Hepatocyte (in vitro differentiated cells): ENCODE measurements at regions not wholly inside any gene's neighbourhood (a gene's known extent, or its start where the extent isn't known, plus 50 kb on each side); places are given as distances from the start of the nearest gene placed in this dataset.

Experiments used
- EZH2phosphoT487 ChIP-seq: fragments of 200-600 bp; sonication (generic); IDR thresholded peaks from one replicate; pipeline ENCODE4 v1.6.1; 2018; ENCODE audit warnings: antibody characterized with exemption, mild to moderate bottlenecking, low read depth, moderate library complexity; ENCODE audit not compliant: unreplicated experiment, severe bottlenecking
- TF ChIP-seq, protein P1 (sequence below): fragments of 200-600 bp; sonication (generic); IDR thresholded peaks from 2 replicates; pipeline ENCODE4 v1.5.1; 2016; ENCODE audit warnings: antibody characterized with exemption, mild to moderate bottlenecking; ENCODE audit not compliant: poor library complexity

DNA sequence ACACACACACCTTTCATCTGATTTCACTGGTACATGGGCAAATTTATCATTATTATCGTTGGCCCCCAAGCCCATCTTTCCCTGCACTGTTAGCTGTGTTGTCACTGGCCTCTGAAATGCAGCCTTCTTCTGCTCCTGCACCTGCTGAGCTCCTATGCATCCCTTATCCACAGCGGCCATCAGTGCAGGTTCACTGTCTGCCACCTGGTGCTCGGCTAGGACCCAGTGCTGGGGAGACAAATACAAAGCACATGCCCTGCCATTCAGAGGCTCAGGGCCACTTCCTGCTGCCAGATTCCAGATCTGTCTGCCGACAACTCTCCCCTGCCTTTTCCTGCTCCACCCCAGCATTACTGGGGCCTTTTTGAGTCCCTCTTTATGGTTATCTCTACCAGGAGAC, 1205.4 kb downstream of the TBC1D22A start:
- TF ChIP-seq, protein P1, sequence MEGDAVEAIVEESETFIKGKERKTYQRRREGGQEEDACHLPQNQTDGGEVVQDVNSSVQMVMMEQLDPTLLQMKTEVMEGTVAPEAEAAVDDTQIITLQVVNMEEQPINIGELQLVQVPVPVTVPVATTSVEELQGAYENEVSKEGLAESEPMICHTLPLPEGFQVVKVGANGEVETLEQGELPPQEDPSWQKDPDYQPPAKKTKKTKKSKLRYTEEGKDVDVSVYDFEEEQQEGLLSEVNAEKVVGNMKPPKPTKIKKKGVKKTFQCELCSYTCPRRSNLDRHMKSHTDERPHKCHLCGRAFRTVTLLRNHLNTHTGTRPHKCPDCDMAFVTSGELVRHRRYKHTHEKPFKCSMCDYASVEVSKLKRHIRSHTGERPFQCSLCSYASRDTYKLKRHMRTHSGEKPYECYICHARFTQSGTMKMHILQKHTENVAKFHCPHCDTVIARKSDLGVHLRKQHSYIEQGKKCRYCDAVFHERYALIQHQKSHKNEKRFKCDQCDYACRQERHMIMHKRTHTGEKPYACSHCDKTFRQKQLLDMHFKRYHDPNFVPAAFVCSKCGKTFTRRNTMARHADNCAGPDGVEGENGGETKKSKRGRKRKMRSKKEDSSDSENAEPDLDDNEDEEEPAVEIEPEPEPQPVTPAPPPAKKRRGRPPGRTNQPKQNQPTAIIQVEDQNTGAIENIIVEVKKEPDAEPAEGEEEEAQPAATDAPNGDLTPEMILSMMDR: no peak
- TF ChIP-seq EZH2phosphoT487: no peak
